ENCODE measurements at regions not wholly inside any gene's neighbourhood (a gene's known extent, or its start where the extent isn't known, plus 50 kb on each side); places are given as distances from the start of the nearest gene placed in this dataset.

DNA sequence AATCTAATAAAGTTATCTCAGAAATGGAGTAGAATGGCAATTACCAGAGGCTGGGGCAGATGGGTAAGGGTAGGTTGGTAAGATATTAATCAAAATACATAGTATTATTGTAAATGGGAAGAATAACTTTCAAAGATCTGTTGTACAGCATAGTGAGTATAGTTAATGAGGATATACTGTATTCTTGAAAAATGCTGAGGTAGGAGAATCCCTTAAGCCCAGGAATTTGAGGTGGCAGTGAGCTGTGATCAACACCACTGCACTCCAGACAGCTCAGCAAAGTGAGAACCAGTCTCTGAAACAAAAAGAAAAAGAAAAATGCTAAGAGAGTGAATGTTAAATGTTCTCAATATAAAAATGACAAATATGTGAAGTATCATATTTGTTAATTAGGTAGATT, 1033.7 kb downstream of the KCNT2 start:
- H3K36me3 ChIP-seq (ENCODE audit: control insufficient read depth, insufficient read depth, low read length), result no peaks in the 10 kb centered on the region
- CTCF ChIA-PET, result no interaction called here
- Mint-ChIP-seq H3K4me1 (ENCODE audit: low read depth, unreplicated experiment) (no peaks in the 10 kb centered on the region), H3K4me3 (ENCODE audit: unreplicated experiment) (no peak overlapping the region), H3K27ac (ENCODE audit: unreplicated experiment) (no peak overlapping the region), H3K27me3 (ENCODE audit: insufficient read depth, unreplicated experiment) (no peaks in the 10 kb centered on the region), H3K9me3 (ENCODE audit: unreplicated experiment) (no peaks in the 10 kb centered on the region), H3K36me3 (ENCODE audit: insufficient read depth, unreplicated experiment) (no peaks in the 10 kb centered on the region)
- TF ChIP-seq, protein P1, sequence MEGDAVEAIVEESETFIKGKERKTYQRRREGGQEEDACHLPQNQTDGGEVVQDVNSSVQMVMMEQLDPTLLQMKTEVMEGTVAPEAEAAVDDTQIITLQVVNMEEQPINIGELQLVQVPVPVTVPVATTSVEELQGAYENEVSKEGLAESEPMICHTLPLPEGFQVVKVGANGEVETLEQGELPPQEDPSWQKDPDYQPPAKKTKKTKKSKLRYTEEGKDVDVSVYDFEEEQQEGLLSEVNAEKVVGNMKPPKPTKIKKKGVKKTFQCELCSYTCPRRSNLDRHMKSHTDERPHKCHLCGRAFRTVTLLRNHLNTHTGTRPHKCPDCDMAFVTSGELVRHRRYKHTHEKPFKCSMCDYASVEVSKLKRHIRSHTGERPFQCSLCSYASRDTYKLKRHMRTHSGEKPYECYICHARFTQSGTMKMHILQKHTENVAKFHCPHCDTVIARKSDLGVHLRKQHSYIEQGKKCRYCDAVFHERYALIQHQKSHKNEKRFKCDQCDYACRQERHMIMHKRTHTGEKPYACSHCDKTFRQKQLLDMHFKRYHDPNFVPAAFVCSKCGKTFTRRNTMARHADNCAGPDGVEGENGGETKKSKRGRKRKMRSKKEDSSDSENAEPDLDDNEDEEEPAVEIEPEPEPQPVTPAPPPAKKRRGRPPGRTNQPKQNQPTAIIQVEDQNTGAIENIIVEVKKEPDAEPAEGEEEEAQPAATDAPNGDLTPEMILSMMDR (IDR thresholded peaks at IDR 0.05; ENCODE audit: insufficient read depth in 1 of 2, low read depth in 1 of 2, low read length in 1 of 2, severe bottlenecking in 1 of 2, unreplicated experiment in 1 of 2), result no peak
- no peaks in the 10 kb centered on the region for H3K4me1 ChIP-seq
- intact Hi-C loops (cut with micrococcal nuclease; ENCODE audit: unreplicated experiment), result no loop called here
- POLR2A ChIA-PET, result no interaction called here
- no TSS peak for BruUV-seq (replicated peaks)
- H3K4me3 ChIP-seq (ENCODE audit: low read depth, low read length), result no peak overlapping the region
- DNase-seq, result no peak
- H3K9me3 ChIP-seq, result no peaks in the 10 kb centered on the region
- no peaks in the 10 kb centered on the region for H3K27me3 ChIP-seq (replicated peaks; ENCODE audit: control insufficient read depth, insufficient read depth, low read length)

DNA sequence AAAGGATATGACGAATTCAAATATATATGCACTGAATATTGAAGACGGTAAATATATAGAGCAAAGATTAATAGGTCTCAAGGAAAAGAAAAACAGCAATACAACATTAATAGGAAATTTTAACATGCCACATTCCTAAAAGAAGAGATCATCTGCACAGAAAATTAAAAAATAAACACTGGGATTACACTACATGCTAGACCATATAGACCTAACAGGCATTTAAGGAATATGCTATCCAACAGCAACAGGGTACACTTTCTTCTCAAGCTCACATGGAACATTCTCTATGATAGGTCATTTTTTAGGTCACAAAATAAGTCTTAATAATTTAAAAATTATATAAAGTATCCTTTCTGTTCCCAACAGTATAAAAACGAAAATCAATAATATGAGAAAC, 1038.3 kb downstream of the KCNT2 start:
- no peaks in the 10 kb centered on the region for H3K4me1 Mint-ChIP-seq (ENCODE audit: low read depth, unreplicated experiment)
- H3K36me3 Mint-ChIP-seq (ENCODE audit: insufficient read depth, unreplicated experiment), result no peaks in the 10 kb centered on the region
- Histone ChIP-seq H3K36me3 (ENCODE audit: control insufficient read depth, insufficient read depth, low read length) (no peaks in the 10 kb centered on the region), H3K4me1 (no peaks in the 10 kb centered on the region), H3K4me3 (ENCODE audit: low read depth, low read length) (no peak overlapping the region), H3K9me3 (no peaks in the 10 kb centered on the region), H3K27me3 (replicated peaks; ENCODE audit: control insufficient read depth, insufficient read depth, low read length) (no peaks in the 10 kb centered on the region)
- no TSS peak for BruUV-seq (replicated peaks)
- no peak overlapping the region for H3K4me3 Mint-ChIP-seq (ENCODE audit: unreplicated experiment)
- H3K9me3 Mint-ChIP-seq (ENCODE audit: unreplicated experiment), result no peaks in the 10 kb centered on the region
- TF ChIP-seq, protein P1 (IDR thresholded peaks at IDR 0.05; ENCODE audit: insufficient read depth in 1 of 2, low read depth in 1 of 2, low read length in 1 of 2, severe bottlenecking in 1 of 2, unreplicated experiment in 1 of 2), result no peak
- DNase-seq, result no peak
- ChIA-PET CTCF (no interaction called here), POLR2A (no interaction called here)
- no peak overlapping the region for H3K27ac Mint-ChIP-seq (ENCODE audit: unreplicated experiment)
- no peaks in the 10 kb centered on the region for H3K27me3 Mint-ChIP-seq (ENCODE audit: insufficient read depth, unreplicated experiment)
- intact Hi-C loops (cut with micrococcal nuclease; ENCODE audit: unreplicated experiment), result no loop called here

DNA sequence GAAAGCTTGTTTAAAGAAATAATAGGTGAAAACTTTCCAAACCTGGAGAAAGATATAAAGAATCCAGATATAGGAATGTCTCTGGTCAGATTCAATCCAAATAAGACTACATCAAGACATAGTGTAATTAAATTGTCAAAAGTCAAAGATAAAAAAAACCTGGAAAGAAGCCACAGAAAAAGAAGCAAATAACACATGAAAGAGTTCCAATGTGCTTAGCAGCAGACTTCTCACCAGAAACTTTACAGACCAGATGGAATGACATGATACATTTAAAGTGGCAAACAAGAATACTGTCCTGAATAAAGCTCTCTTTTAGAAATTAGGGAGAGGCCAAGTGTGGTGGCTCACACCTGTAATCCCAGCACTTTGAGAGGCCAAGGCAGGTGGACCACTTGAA, 1039.9 kb downstream of the KCNT2 start:
- Mint-ChIP-seq H3K27me3 (ENCODE audit: insufficient read depth, unreplicated experiment) (no peaks in the 10 kb centered on the region), H3K36me3 (ENCODE audit: insufficient read depth, unreplicated experiment) (no peaks in the 10 kb centered on the region), H3K9me3 (ENCODE audit: unreplicated experiment) (no peaks in the 10 kb centered on the region), H3K27ac (ENCODE audit: unreplicated experiment) (no peak overlapping the region), H3K4me3 (ENCODE audit: unreplicated experiment) (no peak overlapping the region), H3K4me1 (ENCODE audit: low read depth, unreplicated experiment) (no peaks in the 10 kb centered on the region)
- Histone ChIP-seq H3K4me1 (no peaks in the 10 kb centered on the region), H3K4me3 (ENCODE audit: low read depth, low read length) (no peak overlapping the region), H3K9me3 (no peaks in the 10 kb centered on the region), H3K27me3 (replicated peaks; ENCODE audit: control insufficient read depth, insufficient read depth, low read length) (no peaks in the 10 kb centered on the region), H3K36me3 (ENCODE audit: control insufficient read depth, insufficient read depth, low read length) (no peaks in the 10 kb centered on the region)
- ChIA-PET CTCF (no interaction called here), POLR2A (no interaction called here)
- BruUV-seq (replicated peaks), result no TSS peak
- TF ChIP-seq, protein P1 (IDR thresholded peaks at IDR 0.05; ENCODE audit: insufficient read depth in 1 of 2, low read depth in 1 of 2, low read length in 1 of 2, severe bottlenecking in 1 of 2, unreplicated experiment in 1 of 2), result no peak
- DNase-seq, result no peak
- intact Hi-C loops (cut with micrococcal nuclease; ENCODE audit: unreplicated experiment), result no loop called here
